ENCODE measurements at regions not wholly inside any gene's neighbourhood (a gene's known extent, or its start where the extent isn't known, plus 50 kb on each side); places are given as distances from the start of the nearest gene placed in this dataset.

GRCh38 chr11:45473341-45473895, 187.3 kb upstream of the SYT13 start:
- no peak for DNase-seq (ENCODE audit: low read depth)

- no peak for DNase-seq (ENCODE audit: low read depth)
Observed at GRCh38 chr11:45472716-45473317, 186.7 kb upstream of the SYT13 start.

- no peak for DNase-seq (ENCODE audit: low read depth)
Observed at GRCh38 chr11:45471266-45471665, 185.1 kb upstream of the SYT13 start.

GRCh38 chr11:45470794-45471167, 184.6 kb upstream of the SYT13 start:
- DNase-seq (ENCODE audit: low read depth), result no peak

- DNase-seq (ENCODE audit: low read depth), result no peak
Observed at GRCh38 chr11:45470151-45470793, 184.1 kb upstream of the SYT13 start.

- DNase-seq (ENCODE audit: low read depth), result no peak
Observed at GRCh38 chr11:45468267-45468856, 182.2 kb upstream of the SYT13 start.

- DNase-seq (ENCODE audit: low read depth), result no peak
Observed at GRCh38 chr11:45463541-45463940, 177.4 kb upstream of the SYT13 start.

GRCh38 chr11:45461514-45461913, 175.4 kb upstream of the SYT13 start:
- no peak for DNase-seq (ENCODE audit: low read depth)

- no peak for DNase-seq (ENCODE audit: low read depth)
Observed at GRCh38 chr11:45459491-45459890, 173.3 kb upstream of the SYT13 start.

- no peak for DNase-seq (ENCODE audit: low read depth)
Observed at GRCh38 chr11:45458269-45458668, 172.1 kb upstream of the SYT13 start.

GRCh38 chr11:45457649-45458048, 171.5 kb upstream of the SYT13 start:
- no peak for DNase-seq (ENCODE audit: low read depth)

- no peak for DNase-seq (ENCODE audit: low read depth)
Observed at GRCh38 chr11:45456686-45457085, 170.5 kb upstream of the SYT13 start.

GRCh38 chr11:45455536-45455935, 169.4 kb upstream of the SYT13 start:
- DNase-seq (ENCODE audit: low read depth), result no peak

GRCh38 chr11:45454917-45455401, 168.8 kb upstream of the SYT13 start:
- DNase-seq (ENCODE audit: low read depth), result no peak

GRCh38 chr11:45453721-45454120, 167.6 kb upstream of the SYT13 start:
- no peak for DNase-seq (ENCODE audit: low read depth)

- no peak for DNase-seq (ENCODE audit: low read depth)
Observed at GRCh38 chr11:45451766-45452440, 165.8 kb upstream of the SYT13 start.

- DNase-seq (ENCODE audit: low read depth), result no peak
Observed at GRCh38 chr11:45450189-45450588, 164.0 kb upstream of the SYT13 start.

- no peak for DNase-seq (ENCODE audit: low read depth)
Observed at GRCh38 chr11:45449036-45449601, 163.0 kb upstream of the SYT13 start.

GRCh38 chr11:45448561-45448960, 162.4 kb upstream of the SYT13 start:
- no peak for DNase-seq (ENCODE audit: low read depth)

GRCh38 chr11:45446998-45447397, 160.9 kb upstream of the SYT13 start:
- DNase-seq (ENCODE audit: low read depth), result no peak

GRCh38 chr11:45446434-45446833, 160.3 kb upstream of the SYT13 start:
- no peak for DNase-seq (ENCODE audit: low read depth)

GRCh38 chr11:45444796-45445195, 158.7 kb upstream of the SYT13 start:
- DNase-seq (ENCODE audit: low read depth), result no peak
